Activated B cell treated with CpG ODN at 0.5 μM for 24 hours (primary cell): ENCODE measurements at regions not wholly inside any gene's neighbourhood (a gene's known extent, or its start where the extent isn't known, plus 50 kb on each side); places are given as distances from the start of the nearest gene placed in this dataset.
A peak's percentile ranks its signal among the peaks of the same experiment; 100 is the strongest.

Experiments used
- ATAC-seq: fragments of 200-7000 bp; cut with Tn5 transposase; one replicate; pipeline ENCODE4 v1.10.0; 2021; ENCODE audit warnings: low read depth, mild to moderate bottlenecking, moderate library complexity
- CTCF ChIA-PET: fragments of 350-600 bp; sonication (Branson Sonifier 250); formaldehyde crosslinking; loops from one replicate; lab custom pipeline; 2021; ENCODE audit warnings: antibody characterized with exemption; lab: Charles Lee
- POLR2A ChIA-PET: fragments of 350-600 bp; sonication (Branson Sonifier 250); formaldehyde crosslinking; loops from one replicate; lab custom pipeline; 2021; ENCODE audit warnings: antibody characterized with exemption; lab: Charles Lee
- DNase-seq: peaks from one replicate; pipeline ENCODE4 v3.0.0; 2022
- H3K27ac Mint-ChIP-seq: one replicate; pipeline ENCODE4 v1.8.0; 2020; ENCODE audit warnings: mixed read lengths
- H3K27me3 Mint-ChIP-seq: one replicate; pipeline ENCODE4 v1.8.0; 2021; ENCODE audit warnings: mixed read lengths
- H3K36me3 Mint-ChIP-seq: one replicate; pipeline ENCODE4 v1.8.0; 2021; ENCODE audit warnings: low read depth, mixed read lengths
- H3K4me1 Mint-ChIP-seq: one replicate; pipeline ENCODE4 v1.8.0; 2021; ENCODE audit warnings: mixed read lengths
- H3K4me3 Mint-ChIP-seq: one replicate; pipeline ENCODE4 v1.8.0; 2020; ENCODE audit warnings: mild to moderate bottlenecking, mixed read lengths
- H3K9me3 Mint-ChIP-seq: one replicate; pipeline ENCODE4 v1.8.0; 2020; ENCODE audit warnings: mixed read lengths
- intact Hi-C: fragments of 100-400 bp; cut with micrococcal nuclease; formaldehyde crosslinking; loops from one replicate; pipeline ENCODE4 v1.15.1; 2024
- TF ChIP-seq, protein P1 (sequence below): fragments of 200-600 bp; IDR thresholded peaks from one replicate; pipeline ENCODE4 v1.8.0; 2022; ENCODE audit warnings: antibody characterized with exemption, mild to moderate bottlenecking

DNA sequence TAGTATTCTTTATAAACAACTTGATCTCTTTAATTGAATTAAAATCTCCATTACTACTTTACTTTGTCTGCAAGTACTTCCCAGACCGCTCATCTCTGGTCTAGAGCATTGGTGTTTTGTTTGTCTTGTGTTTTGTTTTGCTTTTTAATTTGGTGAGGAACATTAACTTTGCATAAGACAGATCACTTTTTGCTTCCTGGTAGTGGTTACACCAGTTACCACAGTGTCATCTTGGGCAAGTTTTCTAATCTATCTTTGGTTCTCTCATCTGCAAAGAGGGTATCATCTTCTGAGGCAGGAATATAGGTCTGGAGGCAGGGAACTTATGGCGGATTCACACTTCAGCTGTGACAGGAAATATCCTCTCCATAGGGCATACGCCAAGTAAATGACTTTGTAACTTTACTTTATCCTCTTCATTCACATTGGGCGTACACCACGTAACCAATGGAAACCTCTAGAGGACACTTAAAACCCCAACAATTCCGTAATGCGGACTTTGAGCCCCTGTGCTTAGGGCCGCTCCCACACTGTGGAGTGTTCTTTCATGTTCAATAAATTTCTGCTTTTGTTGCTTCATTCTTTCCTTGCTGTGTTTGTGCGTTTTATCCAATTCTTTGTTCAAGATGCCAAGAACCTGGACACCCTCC lies 83.2 kb upstream of the JAZF1 start:
- H3K27me3 Mint-ChIP-seq = peaks cover 2% of the 10 kb centered on the region
- no peak for DNase-seq
- ChIA-PET CTCF (interaction anchor here (0.6 kb wide), 1 partner anchor 33 kb away, joined by 3 read pairs; no protein-coding TSS in a partner anchor), POLR2A (no interaction called here)
- no peaks in the 10 kb centered on the region for H3K4me1 Mint-ChIP-seq
- no peaks in the 10 kb centered on the region for H3K36me3 Mint-ChIP-seq
- no peak for ATAC-seq
- H3K4me3 Mint-ChIP-seq = no peak overlapping the region
- intact Hi-C loops = no loop called here
- TF ChIP-seq, protein P1, sequence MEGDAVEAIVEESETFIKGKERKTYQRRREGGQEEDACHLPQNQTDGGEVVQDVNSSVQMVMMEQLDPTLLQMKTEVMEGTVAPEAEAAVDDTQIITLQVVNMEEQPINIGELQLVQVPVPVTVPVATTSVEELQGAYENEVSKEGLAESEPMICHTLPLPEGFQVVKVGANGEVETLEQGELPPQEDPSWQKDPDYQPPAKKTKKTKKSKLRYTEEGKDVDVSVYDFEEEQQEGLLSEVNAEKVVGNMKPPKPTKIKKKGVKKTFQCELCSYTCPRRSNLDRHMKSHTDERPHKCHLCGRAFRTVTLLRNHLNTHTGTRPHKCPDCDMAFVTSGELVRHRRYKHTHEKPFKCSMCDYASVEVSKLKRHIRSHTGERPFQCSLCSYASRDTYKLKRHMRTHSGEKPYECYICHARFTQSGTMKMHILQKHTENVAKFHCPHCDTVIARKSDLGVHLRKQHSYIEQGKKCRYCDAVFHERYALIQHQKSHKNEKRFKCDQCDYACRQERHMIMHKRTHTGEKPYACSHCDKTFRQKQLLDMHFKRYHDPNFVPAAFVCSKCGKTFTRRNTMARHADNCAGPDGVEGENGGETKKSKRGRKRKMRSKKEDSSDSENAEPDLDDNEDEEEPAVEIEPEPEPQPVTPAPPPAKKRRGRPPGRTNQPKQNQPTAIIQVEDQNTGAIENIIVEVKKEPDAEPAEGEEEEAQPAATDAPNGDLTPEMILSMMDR = no peak
- no peak overlapping the region for H3K27ac Mint-ChIP-seq
- no peaks in the 10 kb centered on the region for H3K9me3 Mint-ChIP-seq

DNA sequence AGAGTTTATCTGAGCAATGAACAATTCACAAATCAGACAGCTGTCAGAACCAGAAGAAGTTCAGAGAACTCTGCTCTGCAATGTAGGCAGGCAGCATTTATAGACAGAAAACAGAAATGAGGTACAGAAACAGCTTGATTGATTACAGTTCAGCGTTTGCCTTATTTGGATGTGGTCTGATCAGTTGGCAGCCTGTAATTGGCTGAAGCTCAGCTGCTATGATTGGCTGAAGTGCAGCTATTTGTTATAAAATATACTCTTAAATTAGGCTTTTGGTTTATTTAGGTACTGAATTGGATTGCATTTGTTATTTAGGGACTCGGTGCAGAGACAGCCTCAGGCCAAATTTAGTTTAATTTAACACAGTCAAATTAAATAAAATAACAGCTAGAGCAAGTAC lies 85.8 kb upstream of the JAZF1 start:
- DNase-seq (no peak), ATAC-seq (no peak)
- H3K4me1 Mint-ChIP-seq = peaks cover 19% of the 10 kb centered on the region
- no peaks in the 10 kb centered on the region for H3K9me3 Mint-ChIP-seq
- no peak overlapping the region for H3K27ac Mint-ChIP-seq
- intact Hi-C loops = no loop called here
- H3K4me3 Mint-ChIP-seq = no peak overlapping the region
- H3K36me3 Mint-ChIP-seq = no peaks in the 10 kb centered on the region
- TF ChIP-seq, protein P1 = no peak
- CTCF ChIA-PET = interaction anchor here (0.9 to 1.2 kb wide), 3 partner anchors 10 to 169 kb away, joined by 3 read pairs; no protein-coding TSS in a partner anchor
- POLR2A ChIA-PET = no interaction called here
- H3K27me3 Mint-ChIP-seq = no peaks in the 10 kb centered on the region

DNA sequence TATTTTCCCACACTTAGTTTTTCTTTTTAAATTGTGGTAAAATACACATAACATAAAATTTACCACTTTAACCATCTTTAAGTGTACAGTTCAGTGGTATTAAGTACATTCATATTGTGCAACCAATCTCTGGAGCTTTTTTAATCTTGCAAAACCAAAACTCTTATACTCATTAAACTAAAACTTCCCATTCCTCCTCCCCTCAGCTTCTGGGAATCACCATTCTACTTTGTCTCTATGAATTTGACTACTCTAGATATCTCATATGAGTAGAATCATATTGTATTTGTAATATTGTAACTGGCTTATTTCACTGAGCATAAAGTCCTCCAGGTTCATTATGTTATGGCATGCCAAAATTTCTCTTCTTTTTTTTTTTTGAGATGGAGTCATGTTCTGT lies 86.4 kb upstream of the JAZF1 start:
- CTCF ChIA-PET = interaction anchor here (1.2 kb wide), 2 partner anchors 10 to 170 kb away, joined by 3 read pairs; no protein-coding TSS in a partner anchor
- ATAC-seq = no peak

DNA sequence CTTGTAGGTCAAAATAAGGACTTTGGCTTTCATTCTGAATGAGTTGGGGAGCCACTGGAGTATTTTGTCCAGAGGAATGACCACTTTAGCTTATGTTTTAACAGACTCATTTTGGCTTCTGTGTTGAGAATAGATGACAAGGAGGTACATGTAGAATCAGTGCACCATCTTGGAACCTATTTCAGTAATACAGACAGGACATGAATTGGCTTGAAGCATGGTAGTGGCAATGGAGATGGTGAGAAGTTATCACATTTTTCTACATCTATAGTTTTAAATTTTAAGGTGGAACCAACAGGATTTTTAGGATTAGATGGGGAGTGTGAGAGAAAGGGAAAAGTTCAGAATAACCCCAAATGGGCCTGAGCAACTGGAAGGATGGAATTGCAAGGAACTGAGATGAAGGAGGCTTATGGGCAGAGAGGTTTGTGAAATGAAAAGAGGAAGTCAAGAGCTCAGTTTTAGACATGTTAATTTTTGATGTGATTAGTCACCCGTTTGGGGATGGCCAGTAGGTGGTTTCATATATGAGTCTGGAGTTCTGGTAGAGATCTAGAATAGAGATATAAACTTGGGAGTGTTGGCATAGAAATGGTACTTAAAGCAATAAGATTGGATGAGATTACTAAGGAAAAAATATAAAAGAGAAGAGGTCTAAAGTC lies 89.2 kb upstream of the JAZF1 start:
- intact Hi-C loops = loop anchor here (1.0 to 10.0 kb wide), 4 partner anchors 63 to 1075 kb away; no protein-coding TSS in a partner anchor
- H3K9me3 Mint-ChIP-seq = no peaks in the 10 kb centered on the region
- CTCF ChIA-PET = interaction anchor here (0.6 to 1.5 kb wide), 8 partner anchors 63 to 192 kb away, joined by 3 to 4 read pairs (median 3); no protein-coding TSS in a partner anchor
- H3K4me1 Mint-ChIP-seq = peaks cover 27% of the 10 kb centered on the region
- ATAC-seq (peak; percentile 89), DNase-seq (no peak)
- no peaks in the 10 kb centered on the region for H3K36me3 Mint-ChIP-seq
- no peaks in the 10 kb centered on the region for H3K27me3 Mint-ChIP-seq
- H3K4me3 Mint-ChIP-seq = peak overlapping the region; percentile 19
- POLR2A ChIA-PET = interaction anchor here (0.7 to 1.4 kb wide), 6 partner anchors 30 to 144 kb away, joined by 3 to 9 read pairs (median 4); no protein-coding TSS in a partner anchor
- peak overlapping the region; percentile 33 for H3K27ac Mint-ChIP-seq
- TF ChIP-seq, protein P1 = no peak

More for the DNA sequence above, 86.4 kb upstream of the JAZF1 start:
- POLR2A ChIA-PET = no interaction called here
- no peak overlapping the region for H3K4me3 Mint-ChIP-seq
- H3K27ac Mint-ChIP-seq = no peak overlapping the region
- no peaks in the 10 kb centered on the region for H3K27me3 Mint-ChIP-seq
- intact Hi-C loops = no loop called here
- TF ChIP-seq, protein P1 = no peak
- H3K36me3 Mint-ChIP-seq = no peaks in the 10 kb centered on the region
- H3K9me3 Mint-ChIP-seq = no peaks in the 10 kb centered on the region
- no peak for DNase-seq
- H3K4me1 Mint-ChIP-seq = peaks cover 20% of the 10 kb centered on the region

DNA sequence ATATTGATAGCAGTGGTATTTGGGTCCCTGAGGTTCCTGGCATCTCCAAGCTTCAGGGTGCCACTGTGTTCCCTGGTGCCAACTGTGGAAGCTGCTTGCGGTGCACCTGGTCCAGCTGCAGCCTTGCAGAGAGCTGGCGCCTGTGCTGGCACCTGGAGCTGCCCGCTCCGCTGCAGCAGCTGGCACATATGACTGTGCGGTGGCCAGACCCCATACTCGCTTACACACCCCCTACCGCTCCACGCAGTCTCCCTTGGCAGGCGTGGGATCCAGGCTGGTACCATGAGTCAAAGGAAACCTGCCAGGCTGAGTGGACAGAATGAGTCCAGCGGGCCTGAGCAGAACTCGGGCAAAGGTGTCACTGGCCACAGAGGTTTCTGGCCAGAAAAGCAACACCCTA lies 89.9 kb upstream of the JAZF1 start:
- Mint-ChIP-seq H3K4me3 (no peak overlapping the region), H3K4me1 (peaks cover 27% of the 10 kb centered on the region), H3K27ac (no peak overlapping the region), H3K27me3 (no peaks in the 10 kb centered on the region), H3K9me3 (no peaks in the 10 kb centered on the region), H3K36me3 (no peaks in the 10 kb centered on the region)
- intact Hi-C loops = loop anchor here (1.0 to 10.0 kb wide), 4 partner anchors 64 to 1076 kb away; no protein-coding TSS in a partner anchor
- DNase-seq (no peak), ATAC-seq (no peak)
- POLR2A ChIA-PET = interaction anchor here (0.7 to 1.4 kb wide), 6 partner anchors 31 to 145 kb away, joined by 3 to 9 read pairs (median 4); no protein-coding TSS in a partner anchor
- TF ChIP-seq, protein P1 = no peak
- CTCF ChIA-PET = interaction anchor here (0.8 to 1.5 kb wide), 6 partner anchors 63 to 193 kb away, joined by 3 to 4 read pairs (median 3); no protein-coding TSS in a partner anchor
